HG02798 (cell line): ENCODE measurements at regions not wholly inside any gene's neighbourhood (a gene's known extent, or its start where the extent isn't known, plus 50 kb on each side); places are given as distances from the start of the nearest gene placed in this dataset.

Experiments used
- ATAC-seq: cut with Tn5 transposase; IDR thresholded peaks from one replicate; pipeline ENCODE4 v1.9.1; 2021; ENCODE audit warnings: mild to moderate bottlenecking; ENCODE audit not compliant: unreplicated experiment, poor library complexity

DNA sequence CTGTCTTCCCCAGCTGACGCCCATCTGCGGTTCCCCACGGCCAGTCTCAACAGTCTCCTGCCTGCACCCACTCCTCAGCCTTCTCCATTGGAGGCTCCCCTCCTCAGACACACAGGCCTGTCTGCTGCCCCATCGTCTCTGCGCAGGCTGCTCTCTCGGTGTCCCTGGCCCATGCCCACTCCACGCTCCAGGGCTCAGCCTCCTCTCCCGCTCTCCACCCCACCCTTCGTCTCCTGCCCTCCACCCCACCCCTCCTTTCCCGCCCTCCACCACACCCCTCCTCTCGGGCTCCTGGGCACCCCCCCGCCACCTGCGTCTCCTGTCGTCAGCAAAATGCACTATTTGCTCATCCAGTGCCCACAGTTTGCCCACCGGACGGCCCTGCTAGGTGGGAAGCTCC lies 119.6 kb upstream of the DIO3 start:
- no peak for ATAC-seq

DNA sequence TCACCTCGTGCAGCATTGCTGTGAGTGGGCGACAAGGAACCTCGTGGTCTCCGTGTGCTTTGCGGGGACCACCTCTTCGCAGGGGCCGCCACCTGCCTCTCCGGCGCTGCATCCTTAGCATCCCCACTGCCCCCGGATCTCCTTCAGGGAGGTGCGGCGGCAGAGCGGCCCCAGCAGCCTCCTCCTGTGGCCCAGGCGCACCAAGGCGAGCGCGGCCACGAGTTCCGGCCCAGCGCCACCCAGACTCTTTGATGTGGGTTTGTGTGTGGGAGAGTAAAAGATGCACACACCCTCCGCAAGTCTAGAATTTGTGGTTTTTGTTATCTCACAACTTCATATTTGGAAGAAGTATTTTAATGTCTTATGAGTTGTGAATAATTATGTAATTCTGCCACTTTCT lies 118.8 kb upstream of the DIO3 start:
- no peak for ATAC-seq

DNA sequence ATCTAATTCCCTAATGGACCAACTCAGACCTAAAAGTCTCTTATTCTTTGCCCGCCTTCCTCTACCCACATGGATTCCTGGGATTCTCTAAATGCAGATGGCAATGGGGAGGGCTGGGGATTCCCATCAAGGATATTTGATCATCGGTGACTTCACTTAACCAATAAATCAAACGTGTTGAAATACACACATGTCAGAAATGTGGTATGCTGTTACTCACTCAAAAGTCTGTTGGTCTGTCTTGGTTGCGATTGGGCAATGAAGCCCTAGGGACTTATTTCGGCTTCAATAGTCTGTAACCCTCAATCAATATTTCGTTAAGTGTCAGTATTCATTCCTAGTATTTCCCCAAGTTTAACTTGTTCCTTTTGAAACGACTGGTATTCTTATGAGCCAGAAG lies 117.2 kb upstream of the DIO3 start:
- no peak for ATAC-seq

DNA sequence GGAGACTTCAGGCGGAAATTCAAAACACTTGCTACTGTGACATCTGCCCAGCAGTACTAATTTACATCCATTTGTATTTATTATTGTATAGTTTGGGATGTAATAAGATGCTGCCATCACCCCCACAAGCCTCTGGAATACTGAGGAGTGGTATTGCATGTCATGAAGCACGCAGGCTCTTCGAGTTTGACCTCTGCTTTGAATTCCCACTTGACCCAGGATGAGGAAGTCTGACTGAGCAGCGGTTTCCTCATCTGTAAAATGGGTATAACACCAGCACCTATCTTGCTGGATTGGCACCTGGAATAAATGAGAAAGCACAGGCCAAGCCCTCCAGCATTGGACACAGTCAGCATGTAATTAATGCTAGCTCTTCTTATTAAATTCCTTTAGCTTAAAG lies 116.0 kb upstream of the DIO3 start:
- ATAC-seq = no peak

DNA sequence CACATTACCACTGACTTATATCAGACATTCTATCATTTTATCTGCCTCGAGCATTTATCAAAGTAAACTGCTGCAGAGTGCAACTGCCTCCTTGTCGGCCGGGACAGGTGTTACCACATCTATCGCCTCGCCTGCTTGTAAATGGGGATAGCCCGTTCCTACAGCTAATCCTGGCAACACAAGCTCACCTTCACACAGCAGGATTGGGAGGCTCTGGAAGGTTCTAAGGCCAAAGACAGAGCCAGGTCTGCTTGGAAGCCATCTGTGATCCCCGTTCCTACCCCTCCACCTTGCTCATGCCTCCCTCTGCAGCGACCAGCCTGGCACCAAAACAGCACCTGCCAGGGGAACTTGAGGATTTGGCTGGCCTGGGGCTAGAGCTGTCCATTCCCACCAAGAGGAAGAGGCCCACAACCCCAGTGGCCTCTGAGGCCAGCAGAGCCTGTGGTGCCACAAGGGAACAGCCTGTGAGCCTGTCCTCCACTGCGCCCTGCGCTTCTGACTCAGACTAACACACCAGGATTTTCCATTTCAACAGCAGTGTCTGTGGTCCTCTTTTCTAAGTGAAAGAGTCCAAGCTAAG lies 114.8 kb upstream of the DIO3 start:
- ATAC-seq = no peak

DNA sequence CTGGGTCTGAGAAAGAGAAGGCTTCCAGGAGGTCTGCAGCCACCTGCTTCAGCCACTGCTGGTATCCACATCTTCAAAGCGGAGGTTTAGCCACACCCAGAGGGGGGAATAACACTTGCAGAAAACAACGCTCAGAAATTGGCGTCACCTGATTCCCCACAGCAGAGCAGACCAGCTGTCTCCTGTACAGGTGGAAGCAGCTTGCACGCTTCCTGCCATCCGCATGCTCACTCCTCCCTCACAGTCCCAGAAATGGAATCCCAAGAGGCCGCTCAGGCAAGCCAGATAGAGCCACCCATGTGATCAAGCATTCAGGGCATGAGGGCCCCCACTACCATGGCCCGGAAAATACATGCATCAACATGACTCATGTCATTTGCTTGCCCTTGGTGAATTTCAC lies 112.2 kb upstream of the DIO3 start:
- ATAC-seq = no peak

DNA sequence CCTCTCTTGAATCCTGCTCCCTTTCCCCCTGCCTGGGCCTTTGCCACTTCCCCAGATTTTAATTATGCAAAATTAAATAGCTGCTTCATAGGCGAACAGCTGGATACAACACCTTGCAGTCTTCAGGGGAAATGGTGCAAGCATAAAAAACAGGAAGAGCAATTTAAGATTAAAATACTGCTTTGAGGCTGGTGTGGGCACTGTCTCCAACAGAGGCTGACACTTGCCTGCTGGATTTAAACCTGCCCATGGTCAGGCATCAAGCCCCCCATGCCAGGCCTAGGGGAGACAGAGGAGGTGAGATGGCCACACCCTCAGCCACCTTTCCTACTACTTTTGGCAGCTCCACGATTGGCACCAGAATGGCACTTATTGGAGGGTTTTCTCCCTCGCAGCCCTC lies 110.1 kb upstream of the DIO3 start:
- no peak for ATAC-seq

DNA sequence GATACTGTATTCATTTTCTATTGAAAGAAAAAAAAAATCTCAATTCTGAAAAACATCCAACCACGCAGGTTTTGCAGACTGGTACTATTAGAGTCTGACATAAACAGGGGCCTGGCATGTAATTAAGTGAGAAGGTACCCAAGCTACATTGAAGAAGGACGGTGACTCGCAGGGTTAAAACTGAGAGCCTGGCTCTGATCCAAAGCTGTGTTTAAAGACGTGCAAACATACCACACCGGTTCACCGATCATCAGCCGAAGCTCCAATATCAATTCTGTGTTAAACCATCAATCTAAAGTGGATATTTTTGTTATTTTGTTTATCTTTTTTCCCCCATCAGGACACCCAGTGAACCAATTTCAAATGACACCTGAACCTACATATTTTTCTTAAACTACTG lies 108.1 kb upstream of the DIO3 start:
- ATAC-seq = no peak

DNA sequence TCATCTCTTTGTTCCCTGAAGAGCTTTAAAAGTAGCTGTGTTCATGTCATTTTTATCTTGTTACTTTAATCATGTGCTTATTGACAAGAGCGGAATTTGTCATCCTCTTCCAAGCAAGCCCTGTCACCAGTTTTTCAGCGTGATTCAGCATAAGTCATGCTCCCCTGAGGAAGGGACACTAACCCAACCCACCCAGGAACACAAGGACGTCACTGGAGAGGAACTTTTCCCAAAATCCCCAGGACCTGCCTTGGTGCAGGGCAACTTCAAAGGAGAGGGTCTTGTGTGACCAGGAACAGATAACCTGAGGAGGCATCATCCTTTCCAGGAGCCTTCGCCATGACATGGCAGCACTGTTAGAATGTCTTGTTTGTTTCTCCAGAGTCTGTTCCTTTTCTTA lies 107.1 kb upstream of the DIO3 start:
- ATAC-seq = no peak

DNA sequence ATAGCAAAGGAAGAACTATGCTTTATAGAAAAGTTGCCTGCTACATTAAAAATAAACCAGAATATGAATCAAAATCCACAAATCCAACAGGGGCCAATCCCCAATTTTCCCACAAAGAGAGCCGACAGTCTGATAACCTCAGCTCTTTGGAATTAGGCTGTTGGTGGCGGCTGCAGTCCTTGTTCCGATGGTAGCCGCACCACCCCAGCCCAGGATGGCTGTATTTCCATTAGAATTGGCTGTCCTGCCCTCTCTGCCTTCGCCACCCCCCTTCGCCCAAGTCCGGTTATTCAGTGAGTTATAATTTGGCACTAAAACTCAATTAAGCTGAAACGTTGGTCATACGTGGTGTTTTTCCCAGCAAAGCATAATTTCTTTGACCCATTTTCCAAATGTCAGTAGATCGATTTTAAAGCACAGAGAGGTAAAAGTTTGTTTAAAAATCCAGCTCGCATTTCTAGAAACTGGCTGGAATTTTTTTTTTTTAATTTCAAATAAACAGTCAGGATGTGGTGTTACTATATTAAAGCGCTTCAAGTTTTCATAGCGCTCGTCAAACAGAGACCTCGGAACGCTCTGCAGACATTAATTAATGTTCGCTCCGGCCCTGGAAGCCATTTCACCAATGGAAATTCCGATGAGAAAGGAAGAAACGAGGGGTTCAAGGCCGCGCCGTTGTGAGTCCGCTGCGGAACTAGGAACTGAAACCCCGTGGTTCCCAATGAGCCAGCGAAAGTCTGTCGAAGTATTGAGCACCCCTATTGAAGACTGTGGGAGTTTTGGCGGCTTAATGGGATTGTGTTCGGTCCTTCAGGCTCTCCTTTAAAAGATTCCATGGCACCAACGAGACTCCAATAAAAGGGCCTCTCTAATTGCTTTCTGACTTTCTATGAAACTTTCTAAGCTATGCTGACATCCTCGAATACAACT lies 104.8 kb upstream of the DIO3 start:
- ATAC-seq = no peak

DNA sequence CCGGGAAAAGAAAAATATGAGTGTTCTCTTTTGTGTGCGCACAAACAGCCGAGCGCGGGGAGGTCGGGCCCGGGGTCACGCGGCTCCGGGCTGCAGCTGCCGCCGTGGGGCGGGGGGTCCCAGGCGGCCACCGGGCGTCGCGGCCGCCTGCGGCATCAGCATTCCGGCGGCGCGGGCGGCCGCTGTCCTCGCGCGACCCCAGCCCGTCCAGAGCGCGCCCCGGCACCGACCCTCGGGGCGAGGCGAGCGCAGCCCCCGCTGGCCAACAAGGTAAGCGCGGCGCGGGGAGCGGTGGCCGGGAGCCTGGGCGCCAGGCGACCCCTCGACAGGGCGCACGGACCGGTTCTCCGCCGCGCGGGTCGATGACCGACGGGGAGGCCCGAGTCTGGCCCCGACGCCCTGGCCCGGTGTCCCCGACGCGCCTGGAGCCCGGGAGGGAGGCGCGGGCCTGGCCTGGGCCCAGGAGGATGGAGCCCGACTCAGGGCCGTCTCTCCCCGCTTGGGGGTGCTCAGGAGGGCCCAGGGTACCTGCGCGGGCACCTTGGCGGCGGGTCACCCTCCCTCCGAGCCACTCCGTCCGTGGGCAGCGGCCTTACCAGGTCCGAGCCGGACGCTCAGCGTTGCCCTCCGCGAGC lies 103.9 kb upstream of the DIO3 start:
- ATAC-seq = no peak

DNA sequence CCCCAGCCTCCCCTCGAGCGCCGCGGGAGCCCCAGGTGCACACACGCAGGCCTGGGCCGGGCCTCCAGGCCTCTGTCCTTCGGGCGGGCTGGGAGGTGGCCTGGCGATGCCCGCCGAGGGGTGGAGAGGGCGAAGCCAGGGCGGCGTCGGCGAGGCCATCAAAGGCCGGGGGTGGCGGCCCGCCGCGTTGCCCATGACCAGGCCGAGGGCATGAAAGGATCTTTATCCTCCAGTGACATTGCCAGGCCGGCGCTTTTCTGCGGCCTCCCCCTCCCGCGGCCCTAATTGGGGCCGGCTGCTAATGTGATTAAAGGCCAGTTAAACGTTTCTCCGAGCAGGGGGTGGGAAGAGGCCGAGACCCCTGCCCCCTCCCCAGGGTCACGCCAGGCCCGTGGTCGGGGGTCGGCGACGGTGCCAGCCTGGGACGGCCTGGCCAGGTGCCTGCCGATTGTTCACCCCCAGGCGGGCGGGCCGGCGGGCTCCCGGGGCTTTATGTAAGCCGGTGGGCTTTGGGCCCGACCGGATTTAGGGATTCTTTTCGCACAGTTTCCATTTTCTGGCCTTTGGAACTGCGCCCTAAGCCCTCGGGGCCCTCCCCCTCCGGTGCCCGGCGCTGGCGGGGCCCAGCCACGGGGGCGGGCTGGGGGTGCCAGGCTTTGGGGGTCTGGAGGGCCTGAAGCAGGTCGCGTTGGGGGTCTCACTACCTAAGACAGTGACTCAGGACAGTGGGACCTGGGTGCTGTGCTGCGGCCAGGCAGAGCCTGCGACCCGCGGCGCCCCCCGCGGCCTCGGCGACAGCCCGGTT lies 103.2 kb upstream of the DIO3 start:
- no peak for ATAC-seq

DNA sequence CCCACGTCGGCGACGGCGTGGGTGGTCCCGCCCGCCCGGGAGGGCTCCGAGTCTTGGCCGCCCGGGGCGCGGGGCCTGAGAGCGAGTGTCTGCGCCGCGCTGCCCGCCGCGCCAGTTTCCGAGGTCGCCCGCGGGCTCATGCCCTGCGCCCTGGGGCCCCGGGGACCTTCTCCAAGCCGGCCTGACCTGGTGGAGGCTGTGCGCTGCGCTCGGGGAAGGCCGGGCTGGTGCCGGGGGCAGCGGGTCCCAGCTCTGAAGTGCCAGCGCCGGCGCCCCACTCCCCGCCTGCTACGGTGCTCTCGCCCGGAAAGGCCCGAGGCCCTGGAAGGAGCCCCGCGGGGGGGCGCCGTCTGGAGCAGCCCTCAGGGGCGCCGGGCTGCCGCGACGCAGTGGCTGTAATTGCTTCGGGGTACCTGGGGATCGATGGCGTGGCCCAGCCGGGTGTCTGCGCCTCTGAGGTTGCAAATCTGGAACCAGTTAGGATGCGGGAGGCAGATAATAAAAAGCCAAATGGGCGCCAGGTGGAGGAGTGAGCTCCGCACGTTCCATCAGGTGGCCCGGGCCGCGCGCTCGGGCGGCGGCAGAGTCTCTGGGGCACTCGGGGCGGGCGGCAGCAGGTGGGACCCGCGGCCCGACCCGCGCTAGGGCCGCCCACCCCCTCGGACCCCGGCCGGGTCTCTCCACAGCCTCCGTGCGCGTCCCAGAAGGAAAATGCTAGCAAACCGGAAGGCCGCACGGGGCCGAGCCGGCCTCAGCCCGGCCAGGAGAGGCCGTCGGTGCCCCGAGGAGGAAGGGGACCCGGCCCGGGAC lies 102.3 kb upstream of the DIO3 start:
- no peak for ATAC-seq

DNA sequence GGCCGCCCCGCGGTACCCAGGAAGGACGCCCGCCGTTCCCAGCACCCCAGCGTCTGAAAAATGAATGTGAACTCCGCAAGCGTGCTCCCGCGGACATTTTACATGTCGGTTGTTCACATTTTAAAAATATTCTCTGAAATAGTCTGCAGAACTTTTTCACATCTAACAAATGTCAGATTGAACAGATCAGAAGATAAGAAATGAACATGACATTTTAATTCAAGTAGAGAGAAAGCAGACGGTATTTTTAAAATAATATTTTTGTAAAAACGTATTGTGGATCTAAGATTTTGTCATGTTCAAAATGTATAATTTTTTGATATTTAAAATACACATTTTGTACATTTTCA lies 101.8 kb upstream of the DIO3 start:
- ATAC-seq = no peak

DNA sequence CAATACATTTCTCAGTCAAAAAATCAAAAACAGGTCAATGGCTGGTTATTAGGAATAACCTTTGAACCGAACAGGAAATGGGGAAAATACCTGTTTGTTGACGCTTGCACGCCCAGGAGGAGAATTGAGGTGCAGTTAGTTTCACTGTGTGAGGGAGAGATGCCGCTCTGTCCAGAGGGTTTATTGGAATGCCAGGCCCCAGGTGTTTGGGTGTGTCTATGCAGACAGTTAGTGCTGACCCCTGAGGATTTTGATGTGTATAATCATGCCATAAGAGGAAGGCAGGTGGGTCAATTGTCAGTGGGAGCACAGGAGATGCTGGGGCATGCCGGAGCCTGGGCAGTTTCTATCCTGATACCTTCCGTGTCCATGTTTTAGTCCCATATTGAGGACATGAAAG lies 100.8 kb upstream of the DIO3 start:
- no peak for ATAC-seq

DNA sequence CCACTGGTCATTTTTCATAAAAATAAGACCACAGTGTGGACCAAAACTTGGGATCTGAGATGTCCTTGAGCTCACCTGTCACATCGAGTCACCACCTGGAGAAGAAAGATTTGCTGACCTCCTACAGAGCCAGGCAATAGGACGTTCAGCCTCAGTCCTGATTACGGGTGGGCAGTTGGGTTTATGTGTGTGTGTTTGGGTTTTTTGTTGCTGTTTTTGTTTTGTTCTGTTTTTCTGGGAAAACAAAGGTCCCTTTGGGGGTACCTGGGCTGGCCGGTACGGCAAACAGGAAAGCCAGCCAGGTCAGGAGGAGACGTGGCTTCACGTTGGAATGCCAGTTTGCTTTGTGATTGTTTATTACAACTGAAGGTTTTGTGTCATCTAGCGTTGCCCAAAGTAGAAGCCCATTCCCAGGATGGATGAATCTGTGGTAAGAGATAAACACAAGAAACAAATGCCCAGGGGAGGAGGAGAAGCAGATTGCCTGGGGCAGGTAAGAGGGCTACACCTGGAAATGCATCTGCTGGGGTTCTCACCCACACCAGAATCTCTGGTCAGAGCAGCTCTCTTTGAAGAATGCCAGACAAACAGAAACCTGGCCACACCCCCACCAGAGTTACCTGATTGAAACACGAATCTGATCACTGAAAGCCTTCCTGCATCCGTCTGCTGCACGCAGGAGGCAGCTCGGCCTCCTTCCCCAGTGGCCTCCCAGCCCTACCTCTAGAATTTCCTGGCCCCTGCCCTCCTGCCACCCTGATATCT lies 100.1 kb upstream of the DIO3 start:
- no peak for ATAC-seq

DNA sequence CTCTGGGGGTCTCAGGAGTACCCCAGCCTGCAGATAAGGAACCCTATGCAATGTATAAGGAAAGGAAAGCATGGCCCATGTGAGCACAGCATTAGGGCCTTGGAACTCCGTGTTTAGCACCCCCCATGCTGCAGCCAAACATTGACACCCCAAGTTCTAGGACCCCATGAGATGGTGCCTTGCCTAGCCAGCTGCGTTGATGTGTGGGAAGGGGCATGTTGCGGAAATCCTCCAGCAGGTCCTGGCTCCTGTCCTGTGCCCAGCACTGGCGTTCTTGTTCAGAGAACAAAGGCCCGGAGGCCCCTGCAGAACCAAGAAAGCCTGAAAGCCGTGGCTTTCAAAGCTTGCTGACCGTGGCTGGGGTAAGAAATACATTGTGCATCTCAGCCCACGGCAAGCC lies 99.4 kb upstream of the DIO3 start:
- ATAC-seq = no peak

DNA sequence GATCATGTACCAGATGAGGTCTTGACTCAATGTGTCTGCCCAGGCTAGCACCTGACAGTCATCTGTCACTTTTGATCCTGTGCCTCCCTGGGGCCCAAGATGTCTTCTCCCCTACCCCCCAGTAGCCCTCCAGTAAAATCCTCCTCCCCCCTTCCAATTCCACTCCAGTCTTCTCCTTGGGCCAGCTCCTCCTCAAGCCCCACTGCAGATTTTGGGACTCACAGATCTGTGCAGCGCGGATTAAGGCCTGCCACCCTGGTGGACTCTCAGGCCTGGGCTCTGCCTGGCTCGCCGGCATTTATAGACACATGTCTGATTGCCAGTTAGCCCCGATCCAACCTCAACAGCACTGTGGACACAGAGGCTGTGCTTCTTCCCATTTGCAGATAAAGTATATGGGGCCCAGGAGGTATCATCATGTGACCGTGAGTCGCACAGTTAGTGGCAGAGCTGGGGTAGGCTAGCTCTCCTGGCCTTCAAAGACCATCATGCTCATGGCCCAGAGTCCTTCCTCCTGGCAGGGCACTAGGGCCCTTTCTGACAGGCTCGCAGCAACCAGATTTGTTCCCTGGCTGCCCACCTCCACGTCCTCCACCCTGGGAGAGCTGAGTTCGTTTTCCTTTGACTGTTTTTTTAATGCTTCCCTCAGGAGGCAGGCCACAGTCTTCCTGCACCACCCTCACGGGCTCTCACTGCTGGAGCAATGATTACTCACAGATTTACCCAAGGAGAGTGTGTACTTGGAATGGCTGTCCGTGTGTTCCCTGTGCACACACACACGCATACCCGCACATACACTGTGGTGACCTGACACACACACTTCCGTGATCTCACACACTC lies 98.3 kb upstream of the DIO3 start:
- no peak for ATAC-seq
